Lower leg skin (tissue), 3 donors: ENCODE measurements at regions not wholly inside any gene's neighbourhood (a gene's known extent, or its start where the extent isn't known, plus 50 kb on each side); places are given as distances from the start of the nearest gene placed in this dataset.

Experiments
- POLR2A ChIP-seq, 2 donors: fragments of 450-650 bp; IDR thresholded peaks; one replicate each; pipeline ENCODE4 v1.6.1; 2016 to 2017; ENCODE audit warnings: antibody characterized with exemption in 2 of 2, mild to moderate bottlenecking in 1 of 2, moderate library complexity in 1 of 2
- TF ChIP-seq, protein P1 (sequence below), 3 donors: fragments of 450-650 bp; IDR thresholded peaks; one replicate each; pipeline ENCODE4 v1.5.1; 2016; ENCODE audit warnings: antibody characterized with exemption in 3 of 3, mild to moderate bottlenecking in 3 of 3, moderate library complexity in 2 of 3

DNA sequence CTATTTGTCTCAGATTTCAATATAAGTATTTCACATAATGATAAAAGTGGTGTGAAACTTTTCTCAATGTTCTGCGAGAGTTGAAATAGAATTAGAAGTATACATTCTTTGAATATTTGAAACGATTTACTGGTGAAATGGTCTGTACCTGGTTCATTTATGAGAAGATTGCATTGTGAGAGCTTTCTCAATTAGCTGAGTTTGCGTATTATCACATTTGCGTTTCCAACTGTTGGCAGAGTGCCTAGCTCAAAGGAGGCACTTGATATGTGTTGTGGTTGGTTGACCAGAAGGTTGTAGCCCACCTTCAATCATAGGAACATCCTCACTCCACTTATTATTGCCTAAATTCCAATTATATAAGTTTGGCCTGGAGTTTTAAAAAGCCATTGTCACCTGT, 58.8 kb upstream of the EXOC2 start:
- TF ChIP-seq, protein P1, sequence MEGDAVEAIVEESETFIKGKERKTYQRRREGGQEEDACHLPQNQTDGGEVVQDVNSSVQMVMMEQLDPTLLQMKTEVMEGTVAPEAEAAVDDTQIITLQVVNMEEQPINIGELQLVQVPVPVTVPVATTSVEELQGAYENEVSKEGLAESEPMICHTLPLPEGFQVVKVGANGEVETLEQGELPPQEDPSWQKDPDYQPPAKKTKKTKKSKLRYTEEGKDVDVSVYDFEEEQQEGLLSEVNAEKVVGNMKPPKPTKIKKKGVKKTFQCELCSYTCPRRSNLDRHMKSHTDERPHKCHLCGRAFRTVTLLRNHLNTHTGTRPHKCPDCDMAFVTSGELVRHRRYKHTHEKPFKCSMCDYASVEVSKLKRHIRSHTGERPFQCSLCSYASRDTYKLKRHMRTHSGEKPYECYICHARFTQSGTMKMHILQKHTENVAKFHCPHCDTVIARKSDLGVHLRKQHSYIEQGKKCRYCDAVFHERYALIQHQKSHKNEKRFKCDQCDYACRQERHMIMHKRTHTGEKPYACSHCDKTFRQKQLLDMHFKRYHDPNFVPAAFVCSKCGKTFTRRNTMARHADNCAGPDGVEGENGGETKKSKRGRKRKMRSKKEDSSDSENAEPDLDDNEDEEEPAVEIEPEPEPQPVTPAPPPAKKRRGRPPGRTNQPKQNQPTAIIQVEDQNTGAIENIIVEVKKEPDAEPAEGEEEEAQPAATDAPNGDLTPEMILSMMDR (IDR thresholded peaks at IDR 0.05), result no peak
- no peak for TF ChIP-seq POLR2A (IDR thresholded peaks at IDR 0.05)
